GM21390 (cell line): ENCODE measurements at regions not wholly inside any gene's neighbourhood (a gene's known extent, or its start where the extent isn't known, plus 50 kb on each side); places are given as distances from the start of the nearest gene placed in this dataset.
"Not testable (repeated sequence)": the region's sequence is repeated elsewhere in the genome, so short reads cannot be mapped to it uniquely, and the experiment has no call there.

ENCODE experiments used
- ATAC-seq: cut with Tn5 transposase; IDR thresholded peaks from one replicate; pipeline ENCODE4 v1.9.1; 2021; ENCODE audit not compliant: unreplicated experiment

GRCh38 chr13:86569119-86569518 is 769.9 kb upstream of the SLITRK6 start:
- no peak for ATAC-seq

- ATAC-seq, result no peak
Observed at GRCh38 chr13:86569974-86570373, 770.8 kb upstream of the SLITRK6 start.

GRCh38 chr13:86572115-86572514 is 772.9 kb upstream of the SLITRK6 start:
- ATAC-seq, result no peak

GRCh38 chr13:86579662-86580061 is 780.4 kb upstream of the SLITRK6 start:
- no peak for ATAC-seq

- no peak for ATAC-seq
Observed at GRCh38 chr13:86581706-86582105, 782.5 kb upstream of the SLITRK6 start.

- ATAC-seq, result no peak
Observed at GRCh38 chr13:86584301-86584700, 785.1 kb upstream of the SLITRK6 start.

GRCh38 chr13:86585835-86586234 is 786.6 kb upstream of the SLITRK6 start:
- no peak for ATAC-seq

GRCh38 chr13:86591862-86592261 is 792.6 kb upstream of the SLITRK6 start:
- ATAC-seq, result no peak

GRCh38 chr13:86601351-86601750 is 802.1 kb upstream of the SLITRK6 start:
- no peak for ATAC-seq

- ATAC-seq, result no peak
Observed at GRCh38 chr13:86606264-86606663, 807.0 kb upstream of the SLITRK6 start.

GRCh38 chr13:86608701-86609100 is 809.5 kb upstream of the SLITRK6 start:
- ATAC-seq, result no peak

GRCh38 chr13:86633346-86633745 is 834.1 kb upstream of the SLITRK6 start:
- ATAC-seq, result no peak

GRCh38 chr13:86651171-86651570 is 852.0 kb upstream of the SLITRK6 start:
- ATAC-seq, result not testable (repeated sequence)

GRCh38 chr13:86653009-86653408 is 853.8 kb upstream of the SLITRK6 start:
- no peak for ATAC-seq

GRCh38 chr13:86655561-86655960 is 856.3 kb upstream of the SLITRK6 start:
- no peak for ATAC-seq

- no peak for ATAC-seq
Observed at GRCh38 chr13:86660090-86660489, 860.9 kb upstream of the SLITRK6 start.

- no peak for ATAC-seq
Observed at GRCh38 chr13:86665842-86666241, 866.6 kb upstream of the SLITRK6 start.

- ATAC-seq, result no peak
Observed at GRCh38 chr13:86673931-86674431, 874.8 kb upstream of the SLITRK6 start.

- no peak for ATAC-seq
Observed at GRCh38 chr13:86681223-86681622, 882.0 kb upstream of the SLITRK6 start.

GRCh38 chr13:86684402-86684801 is 885.2 kb upstream of the SLITRK6 start:
- ATAC-seq, result no peak

- no peak for ATAC-seq
Observed at GRCh38 chr13:86689911-86690310, 890.7 kb upstream of the SLITRK6 start.

GRCh38 chr13:86692291-86692690 is 893.1 kb upstream of the SLITRK6 start:
- ATAC-seq, result no peak

GRCh38 chr13:86710013-86710412 is 910.8 kb upstream of the SLITRK6 start:
- no peak for ATAC-seq

GRCh38 chr13:86710896-86711295 is 911.7 kb upstream of the SLITRK6 start:
- no peak for ATAC-seq
